DND-41 (cell line): ENCODE measurements at regions not wholly inside any gene's neighbourhood (a gene's known extent, or its start where the extent isn't known, plus 50 kb on each side); places are given as distances from the start of the nearest gene placed in this dataset.

Experiments
- ATAC-seq: fragments of 200-7000 bp; cut with Tn5 transposase; 3 replicates; pipeline ENCODE4 v1.9.1; 2021; ENCODE audit warnings: low read depth; ENCODE audit not compliant: insufficient read depth
- DNase-seq: peaks from one replicate; pipeline ENCODE4 v3.0.0-alpha.2; 2020
- H2AFZ ChIP-seq: 2 replicates; pipeline ENCODE4 v1.6.0; 2012; ENCODE audit warnings: low read depth, low read length
- H3K27ac ChIP-seq: 2 replicates; pipeline ENCODE4 v1.5.1; 2012; ENCODE audit warnings: low read length, inconsistent platforms
- H3K27me3 ChIP-seq: fragments of 200-600 bp; sonication (generic); 2 replicates; pipeline ENCODE4 v1.6.0; 2012; ENCODE audit warnings: low read length, mild to moderate bottlenecking, inconsistent platforms; ENCODE audit not compliant: insufficient read depth, poor library complexity
- H3K36me3 ChIP-seq: 2 replicates; pipeline ENCODE4 v1.5.1; 2012; ENCODE audit warnings: low read length, inconsistent platforms; ENCODE audit not compliant: insufficient read depth
- H3K4me1 ChIP-seq: 2 replicates; pipeline ENCODE4 v1.5.1; 2012; ENCODE audit warnings: mild to moderate bottlenecking, low read length; ENCODE audit not compliant: insufficient read depth
- H3K4me2 ChIP-seq: 2 replicates; pipeline ENCODE4 v1.6.0; 2012; ENCODE audit warnings: mild to moderate bottlenecking, moderate library complexity, low read length, inconsistent platforms; ENCODE audit not compliant: insufficient read depth
- H3K4me3 ChIP-seq, 2 experiments: fragments of 200-600 bp in 1 of 2; shearing (Covaris generic) in 1 of 2; 2 replicates each; pipeline ENCODE4 v1.5.1; 2012 to 2016; ENCODE audit warnings: inconsistent platforms in 2 of 2, low read length in 2 of 2, mild to moderate bottlenecking in 2 of 2, low read depth in 1 of 2, moderate library complexity in 1 of 2
- H3K79me2 ChIP-seq: 2 replicates; pipeline ENCODE4 v1.6.0; 2012; ENCODE audit warnings: low read length, inconsistent platforms; ENCODE audit not compliant: insufficient read depth
- H3K9ac ChIP-seq: 2 replicates; pipeline ENCODE4 v1.6.0; 2012; ENCODE audit warnings: low read depth, mild to moderate bottlenecking, inconsistent platforms, low read length, moderate library complexity
- H3K9me3 ChIP-seq: 2 replicates; pipeline ENCODE4 v1.5.1; 2012; ENCODE audit warnings: low read length, moderate library complexity, mild to moderate bottlenecking, inconsistent platforms; ENCODE audit not compliant: insufficient read depth, severe bottlenecking
- H4K20me1 ChIP-seq: 2 replicates; pipeline ENCODE4 v1.6.0; 2012; ENCODE audit warnings: low read length; ENCODE audit not compliant: insufficient read depth
- EZH2 ChIP-seq: IDR thresholded peaks from 3 replicates; pipeline ENCODE4 v1.6.1; 2012; ENCODE audit warnings: borderline replicate concordance, low read depth, mild to moderate bottlenecking, moderate library complexity, low read length, inconsistent platforms; ENCODE audit not compliant: severe bottlenecking
- TF ChIP-seq, protein P1 (sequence below): IDR thresholded peaks from 2 replicates; pipeline ENCODE4 v1.5.1; 2012; ENCODE audit warnings: borderline replicate concordance, low read length, moderate library complexity, mild to moderate bottlenecking; ENCODE audit not compliant: poor library complexity, severe bottlenecking; ENCODE audit errors: extremely low read depth

DNA sequence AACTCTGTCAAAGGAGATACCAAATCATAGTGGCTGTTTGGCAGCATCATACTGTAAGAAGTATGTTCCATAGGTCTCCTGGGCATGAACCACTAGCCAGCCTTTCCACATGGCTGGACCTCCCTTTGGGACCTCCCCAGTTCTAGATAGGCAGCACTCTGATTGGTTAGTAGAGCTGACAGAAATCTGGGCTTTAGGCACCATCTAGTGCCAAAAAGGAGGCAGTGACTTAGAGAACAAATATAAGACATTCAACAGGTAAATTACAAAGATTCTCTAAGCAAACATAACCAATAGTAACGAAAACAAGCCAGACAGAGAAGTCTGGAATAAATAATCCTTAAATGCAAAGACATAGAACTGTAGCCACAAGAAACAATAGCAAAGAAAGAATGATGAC is 148.0 kb upstream of the PDE3A start:
- ATAC-seq (no peak; the same call in 2 of the 3 replicates), DNase-seq (no peak)
- Histone ChIP-seq H3K27me3 (no peaks in the 10 kb centered on the region), H3K36me3 (no peaks in the 10 kb centered on the region), H3K9me3 (no peaks in the 10 kb centered on the region), H2AFZ (no peak overlapping the region), H3K4me3 (no peak overlapping the region), H3K4me1 (no peaks in the 10 kb centered on the region), H3K4me2 (no peak overlapping the region), H3K27ac (no peak overlapping the region), H3K9ac (no peak overlapping the region), H3K79me2 (no peaks in the 10 kb centered on the region), H4K20me1 (no peaks in the 10 kb centered on the region)
- TF ChIP-seq, protein P1, sequence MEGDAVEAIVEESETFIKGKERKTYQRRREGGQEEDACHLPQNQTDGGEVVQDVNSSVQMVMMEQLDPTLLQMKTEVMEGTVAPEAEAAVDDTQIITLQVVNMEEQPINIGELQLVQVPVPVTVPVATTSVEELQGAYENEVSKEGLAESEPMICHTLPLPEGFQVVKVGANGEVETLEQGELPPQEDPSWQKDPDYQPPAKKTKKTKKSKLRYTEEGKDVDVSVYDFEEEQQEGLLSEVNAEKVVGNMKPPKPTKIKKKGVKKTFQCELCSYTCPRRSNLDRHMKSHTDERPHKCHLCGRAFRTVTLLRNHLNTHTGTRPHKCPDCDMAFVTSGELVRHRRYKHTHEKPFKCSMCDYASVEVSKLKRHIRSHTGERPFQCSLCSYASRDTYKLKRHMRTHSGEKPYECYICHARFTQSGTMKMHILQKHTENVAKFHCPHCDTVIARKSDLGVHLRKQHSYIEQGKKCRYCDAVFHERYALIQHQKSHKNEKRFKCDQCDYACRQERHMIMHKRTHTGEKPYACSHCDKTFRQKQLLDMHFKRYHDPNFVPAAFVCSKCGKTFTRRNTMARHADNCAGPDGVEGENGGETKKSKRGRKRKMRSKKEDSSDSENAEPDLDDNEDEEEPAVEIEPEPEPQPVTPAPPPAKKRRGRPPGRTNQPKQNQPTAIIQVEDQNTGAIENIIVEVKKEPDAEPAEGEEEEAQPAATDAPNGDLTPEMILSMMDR = peak; percentile 34
- no peak for TF ChIP-seq EZH2

DNA sequence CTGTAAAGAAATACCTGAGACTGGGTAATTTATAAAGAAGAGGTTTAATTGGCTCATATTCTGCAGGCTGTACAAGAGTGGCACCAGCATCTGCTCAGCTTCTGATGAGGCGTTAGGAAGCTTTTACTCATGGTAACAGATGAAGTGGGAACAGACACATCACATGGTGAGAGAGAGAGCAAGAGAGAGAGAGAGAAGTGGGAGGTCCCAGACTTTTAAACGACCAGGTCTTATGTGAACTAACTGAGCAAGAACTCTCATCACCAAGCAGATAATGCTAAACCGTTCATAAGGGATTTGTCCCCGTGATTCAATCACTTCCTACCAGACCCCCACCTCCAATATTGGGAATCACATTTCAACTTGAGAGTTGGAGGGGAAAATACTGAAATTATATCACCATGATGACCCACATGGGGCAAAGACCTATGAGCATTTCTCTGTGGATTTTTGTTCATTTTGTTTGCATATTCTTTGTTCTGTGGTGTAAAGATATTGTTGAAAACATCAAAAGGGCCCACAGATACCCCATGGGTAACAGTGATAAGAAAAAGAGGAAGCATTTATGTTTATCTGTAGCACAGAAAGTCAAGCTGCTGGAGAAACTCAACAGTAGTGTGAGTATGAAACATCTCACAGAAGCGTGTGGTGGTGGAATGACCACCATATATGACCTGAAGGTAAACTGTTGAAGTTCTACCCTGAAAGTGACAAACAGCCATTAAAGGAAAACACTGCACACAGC is 135.2 kb upstream of the PDE3A start:
- H3K36me3 ChIP-seq = no peaks in the 10 kb centered on the region
- no peaks in the 10 kb centered on the region for H3K9me3 ChIP-seq
- ATAC-seq (no peak), DNase-seq (no peak)
- TF ChIP-seq, protein P1 = no peak
- no peak for TF ChIP-seq EZH2
- no peak overlapping the region for H3K4me2 ChIP-seq
- H3K4me3 ChIP-seq = no peak overlapping the region
- H3K9ac ChIP-seq = no peak overlapping the region
- no peak overlapping the region for H3K27ac ChIP-seq
- H4K20me1 ChIP-seq = no peaks in the 10 kb centered on the region
- no peaks in the 10 kb centered on the region for H3K4me1 ChIP-seq
- no peaks in the 10 kb centered on the region for H3K27me3 ChIP-seq
- H3K79me2 ChIP-seq = no peaks in the 10 kb centered on the region
- no peak overlapping the region for H2AFZ ChIP-seq

DNA sequence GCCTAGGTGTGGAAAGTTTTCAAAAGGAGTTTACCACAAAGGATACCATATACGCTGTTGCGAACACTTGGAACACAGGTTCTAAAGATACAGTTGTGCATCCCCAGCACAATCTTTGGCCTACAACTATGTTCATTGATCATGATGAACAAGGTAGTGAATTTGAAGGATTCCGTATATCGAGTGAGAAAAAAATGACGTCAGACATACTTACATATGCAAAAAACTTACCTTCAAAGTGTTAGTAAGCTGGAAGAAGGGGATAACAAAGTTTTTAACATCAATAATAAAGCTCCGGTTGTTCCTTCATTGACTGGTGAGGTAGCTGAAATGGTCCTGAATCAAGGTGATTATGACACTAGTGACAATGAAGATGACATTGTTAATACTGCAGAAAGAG is 133.9 kb upstream of the PDE3A start:
- H3K79me2 ChIP-seq = no peaks in the 10 kb centered on the region

More for the DNA sequence above, 133.9 kb upstream of the PDE3A start:
- Histone ChIP-seq H3K4me3 (no peak overlapping the region), H3K4me1 (no peaks in the 10 kb centered on the region), H3K27me3 (no peaks in the 10 kb centered on the region), H2AFZ (no peak overlapping the region), H3K9me3 (no peaks in the 10 kb centered on the region), H3K9ac (no peak overlapping the region), H3K36me3 (no peaks in the 10 kb centered on the region), H3K4me2 (no peak overlapping the region), H3K27ac (no peak overlapping the region), H4K20me1 (no peaks in the 10 kb centered on the region)
- ATAC-seq (no peak), DNase-seq (no peak)
- TF ChIP-seq, protein P1 = no peak
- TF ChIP-seq EZH2 = no peak
